Activated CD4-positive, alpha-beta T cell treated with anti-CD3 and anti-CD28 coated beads, Interleukin-2, amount 10 ng/mL, durations not matched to agents 7 days and 5 days (primary cell): ENCODE measurements at regions not wholly inside any gene's neighbourhood (a gene's known extent, or its start where the extent isn't known, plus 50 kb on each side); places are given as distances from the start of the nearest gene placed in this dataset.

ENCODE experiments used
- CTCF ChIA-PET: fragments of 350-600 bp; sonication (Branson Sonifier 250); formaldehyde crosslinking; loops from one replicate; lab custom pipeline; 2021; ENCODE audit warnings: antibody characterized with exemption; lab: Charles Lee
- POLR2A ChIA-PET: fragments of 350-600 bp; sonication (Branson Sonifier 250); formaldehyde crosslinking; loops from one replicate; lab custom pipeline; 2021; ENCODE audit warnings: antibody characterized with exemption; lab: Charles Lee
- DNase-seq: peaks from one replicate; pipeline ENCODE4 v3.0.0-alpha.2; 2020
- H3K27ac Mint-ChIP-seq: one replicate; pipeline ENCODE4 v1.8.0; 2021; ENCODE audit warnings: mild to moderate bottlenecking, moderate library complexity, mixed read lengths
- H3K27me3 Mint-ChIP-seq: one replicate; pipeline ENCODE4 v1.8.0; 2021; ENCODE audit warnings: mixed read lengths
- H3K36me3 Mint-ChIP-seq: one replicate; pipeline ENCODE4 v1.8.0; 2021; ENCODE audit warnings: low read depth, mixed read lengths
- H3K4me1 Mint-ChIP-seq: one replicate; pipeline ENCODE4 v1.8.0; 2021; ENCODE audit warnings: mixed read lengths
- H3K4me3 Mint-ChIP-seq: one replicate; pipeline ENCODE4 v1.8.0; 2021; ENCODE audit warnings: mild to moderate bottlenecking, moderate library complexity, mixed read lengths
- H3K9me3 Mint-ChIP-seq: one replicate; pipeline ENCODE4 v1.8.0; 2021; ENCODE audit warnings: mixed read lengths

DNA sequence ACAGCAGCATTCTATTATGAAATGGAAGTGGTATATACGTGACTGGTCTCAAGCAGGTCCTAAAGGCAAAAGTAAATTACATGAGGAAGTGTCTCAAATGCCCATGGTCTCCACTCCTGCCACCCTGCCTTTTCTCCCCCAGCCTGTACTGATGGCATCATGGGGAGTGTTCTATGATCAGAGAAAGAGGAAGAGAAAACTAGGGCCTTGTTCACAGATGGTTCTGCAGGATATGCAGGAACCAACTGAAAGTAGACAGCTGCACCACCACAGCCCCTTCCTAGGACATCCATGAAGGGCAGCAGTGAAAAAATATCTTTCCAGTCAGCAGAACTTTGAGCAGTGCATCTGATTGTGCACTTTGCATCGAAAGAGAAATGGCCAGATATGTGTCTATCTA lies 901.5 kb downstream of the ARAP2 start:
- Mint-ChIP-seq H3K4me1 (no peaks in the 10 kb centered on the region), H3K27me3 (no peaks in the 10 kb centered on the region), H3K4me3 (no peak overlapping the region), H3K9me3 (peaks cover 2% of the 10 kb centered on the region), H3K36me3 (no peaks in the 10 kb centered on the region), H3K27ac (no peak overlapping the region)
- no peak for DNase-seq
- CTCF ChIA-PET: no interaction called here
- POLR2A ChIA-PET: no interaction called here

DNA sequence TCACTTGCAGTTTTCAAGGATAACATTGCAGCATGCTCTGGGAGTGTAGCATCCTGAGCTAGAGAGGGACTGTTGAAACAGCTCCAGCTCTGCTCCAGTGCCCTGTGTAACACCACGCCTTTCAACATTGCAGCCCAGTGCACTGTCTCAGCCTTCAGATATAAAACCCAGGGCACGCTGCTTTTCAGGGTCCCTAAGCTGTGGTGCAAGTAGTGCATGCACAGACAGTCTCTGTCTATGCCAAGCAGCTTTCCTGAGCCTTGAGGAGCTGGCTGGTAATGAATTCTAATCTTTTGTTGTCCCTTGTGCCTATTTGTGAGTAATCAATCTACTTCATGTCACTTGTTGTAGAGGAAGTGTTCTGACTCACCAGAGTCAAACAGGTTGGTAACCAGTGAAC lies 897.0 kb downstream of the ARAP2 start:
- DNase-seq: no peak
- no peak overlapping the region for H3K27ac Mint-ChIP-seq
- no peaks in the 10 kb centered on the region for H3K36me3 Mint-ChIP-seq
- H3K4me3 Mint-ChIP-seq: no peak overlapping the region
- ChIA-PET POLR2A (no interaction called here), CTCF (no interaction called here)
- H3K27me3 Mint-ChIP-seq: no peaks in the 10 kb centered on the region
- no peaks in the 10 kb centered on the region for H3K4me1 Mint-ChIP-seq
- peaks cover 18% of the 10 kb centered on the region for H3K9me3 Mint-ChIP-seq

DNA sequence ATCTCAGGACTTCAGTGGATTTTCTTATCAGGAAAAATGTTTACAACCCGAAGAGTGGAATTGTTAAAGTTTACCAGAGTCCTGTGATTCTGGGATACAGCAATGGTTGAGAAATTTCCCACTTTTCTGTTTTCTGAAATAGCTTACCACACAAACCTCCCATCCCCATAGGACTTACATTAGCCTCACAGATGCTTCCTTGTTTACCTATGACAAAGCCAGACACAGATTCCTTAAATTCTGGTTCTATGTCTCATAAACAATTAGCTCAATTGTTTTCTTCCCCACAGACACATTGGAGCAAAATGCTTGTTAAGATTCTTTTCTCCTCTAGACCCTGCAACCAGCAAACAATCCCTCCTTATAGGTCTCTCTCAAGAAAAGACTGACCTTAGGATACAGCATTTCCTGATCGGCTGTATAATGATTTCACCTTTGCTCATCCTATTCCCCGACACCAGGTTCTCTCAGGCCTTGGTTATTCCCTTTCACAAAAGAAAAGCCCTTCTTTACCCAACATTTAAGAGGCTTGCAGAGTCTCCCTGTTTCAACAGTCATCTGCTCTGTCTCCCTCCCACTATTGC lies 886.2 kb downstream of the ARAP2 start:
- H3K27ac Mint-ChIP-seq: no peak overlapping the region
- H3K4me3 Mint-ChIP-seq: no peak overlapping the region
- POLR2A ChIA-PET: no interaction called here
- peaks cover 8% of the 10 kb centered on the region for H3K9me3 Mint-ChIP-seq
- no peaks in the 10 kb centered on the region for H3K4me1 Mint-ChIP-seq
- CTCF ChIA-PET: no interaction called here
- no peak for DNase-seq
- no peaks in the 10 kb centered on the region for H3K27me3 Mint-ChIP-seq
- H3K36me3 Mint-ChIP-seq: no peaks in the 10 kb centered on the region

DNA sequence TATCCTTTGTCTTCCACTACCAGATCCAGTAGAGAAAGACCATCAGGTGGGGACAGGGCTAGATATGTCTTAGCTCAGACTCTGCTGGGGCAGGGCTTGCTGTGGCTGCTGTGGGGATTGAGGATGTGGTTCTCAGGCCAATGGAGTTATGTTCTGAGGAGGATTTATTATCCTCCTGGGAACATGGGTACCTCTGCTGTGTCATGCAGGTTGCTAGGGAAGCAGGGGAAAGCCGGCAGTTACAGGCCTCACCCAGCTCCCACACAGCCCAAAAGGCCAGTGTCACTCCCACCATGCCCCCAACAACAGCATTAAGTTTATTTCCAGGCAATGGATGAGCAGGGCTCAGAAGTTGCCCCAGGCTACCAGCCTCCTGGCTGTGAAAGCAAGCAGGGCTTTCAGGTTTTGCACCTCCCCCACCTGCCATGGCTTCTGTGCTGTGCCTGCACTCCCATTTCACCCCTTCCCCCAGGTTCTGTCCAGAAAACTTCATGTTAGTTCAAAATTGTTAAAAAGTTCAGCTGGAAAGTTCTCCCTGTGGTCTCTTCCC lies 879.9 kb downstream of the ARAP2 start:
- no peaks in the 10 kb centered on the region for H3K27me3 Mint-ChIP-seq
- DNase-seq: no peak
- CTCF ChIA-PET: no interaction called here
- peaks cover 2% of the 10 kb centered on the region for H3K9me3 Mint-ChIP-seq
- no peaks in the 10 kb centered on the region for H3K36me3 Mint-ChIP-seq
- POLR2A ChIA-PET: no interaction called here
- H3K4me3 Mint-ChIP-seq: no peak overlapping the region
- no peaks in the 10 kb centered on the region for H3K4me1 Mint-ChIP-seq
- H3K27ac Mint-ChIP-seq: no peak overlapping the region

DNA sequence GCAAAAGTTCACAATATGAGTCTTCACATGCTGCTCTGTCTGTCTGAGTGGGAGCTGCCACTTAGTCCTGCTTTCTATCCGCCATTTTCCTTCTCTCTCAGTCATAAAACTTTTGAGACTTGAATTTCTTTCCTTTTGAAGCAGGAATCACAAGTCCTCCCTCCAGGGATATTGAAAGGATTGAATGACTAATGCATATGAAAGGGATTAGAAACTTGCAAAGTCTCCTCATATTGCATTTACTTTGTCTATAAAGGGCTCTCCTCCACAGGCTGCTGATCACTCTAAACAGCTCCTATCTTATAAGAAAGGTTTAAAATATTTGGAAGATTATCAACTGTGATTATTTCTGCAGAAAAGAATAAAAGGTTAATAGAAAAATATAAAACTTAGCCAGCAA lies 879.1 kb downstream of the ARAP2 start:
- no peak overlapping the region for H3K4me3 Mint-ChIP-seq
- H3K27ac Mint-ChIP-seq: no peak overlapping the region
- no peaks in the 10 kb centered on the region for H3K36me3 Mint-ChIP-seq
- peaks cover 2% of the 10 kb centered on the region for H3K9me3 Mint-ChIP-seq
- no peak for DNase-seq
- no peaks in the 10 kb centered on the region for H3K27me3 Mint-ChIP-seq
- ChIA-PET CTCF (no interaction called here), POLR2A (no interaction called here)
- no peaks in the 10 kb centered on the region for H3K4me1 Mint-ChIP-seq

DNA sequence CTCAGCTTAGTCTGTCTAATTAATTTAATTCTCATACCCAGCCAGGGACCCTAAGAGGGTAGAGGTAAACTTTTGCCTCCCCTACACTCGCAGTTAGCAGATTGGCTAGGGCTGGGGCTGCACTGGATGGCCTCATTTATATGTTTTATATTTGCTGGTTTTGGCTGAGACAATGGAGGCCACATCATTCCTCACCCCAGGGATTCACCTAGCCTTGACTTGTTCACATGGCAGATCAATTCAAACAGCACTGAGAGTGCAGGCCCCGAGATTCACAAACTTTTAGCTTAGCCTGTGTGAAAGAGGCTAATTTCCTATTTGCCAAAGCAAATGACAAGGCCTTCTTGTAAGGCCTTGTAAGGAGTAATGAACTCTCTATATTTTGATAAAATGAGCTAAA lies 844.4 kb downstream of the ARAP2 start:
- no peak overlapping the region for H3K4me3 Mint-ChIP-seq
- ChIA-PET CTCF (no interaction called here), POLR2A (no interaction called here)
- no peak for DNase-seq
- no peaks in the 10 kb centered on the region for H3K9me3 Mint-ChIP-seq
- H3K36me3 Mint-ChIP-seq: no peaks in the 10 kb centered on the region
- no peaks in the 10 kb centered on the region for H3K27me3 Mint-ChIP-seq
- no peaks in the 10 kb centered on the region for H3K4me1 Mint-ChIP-seq
- no peak overlapping the region for H3K27ac Mint-ChIP-seq

DNA sequence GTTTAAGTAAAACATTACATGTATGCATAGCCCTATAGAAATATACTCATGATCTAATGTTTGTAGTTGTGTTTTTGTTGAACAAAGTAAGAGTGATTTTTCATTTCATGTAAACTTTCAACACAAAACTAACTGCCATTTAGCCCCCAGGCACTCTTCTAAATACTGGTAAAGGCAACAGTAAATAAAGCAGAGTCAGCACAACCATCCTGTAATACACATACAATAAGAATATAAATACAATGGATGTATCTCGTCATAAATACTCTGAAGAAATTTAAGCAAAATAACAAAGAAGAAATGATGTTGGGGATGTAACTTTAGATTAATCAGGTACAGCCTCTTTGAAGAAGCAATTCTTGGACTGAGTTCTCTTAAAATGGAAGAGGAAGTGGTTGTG lies 821.2 kb downstream of the ARAP2 start:
- ChIA-PET POLR2A (no interaction called here), CTCF (no interaction called here)
- Mint-ChIP-seq H3K27ac (no peak overlapping the region), H3K4me3 (no peak overlapping the region), H3K27me3 (no peaks in the 10 kb centered on the region), H3K4me1 (no peaks in the 10 kb centered on the region), H3K36me3 (no peaks in the 10 kb centered on the region), H3K9me3 (no peaks in the 10 kb centered on the region)
- no peak for DNase-seq

DNA sequence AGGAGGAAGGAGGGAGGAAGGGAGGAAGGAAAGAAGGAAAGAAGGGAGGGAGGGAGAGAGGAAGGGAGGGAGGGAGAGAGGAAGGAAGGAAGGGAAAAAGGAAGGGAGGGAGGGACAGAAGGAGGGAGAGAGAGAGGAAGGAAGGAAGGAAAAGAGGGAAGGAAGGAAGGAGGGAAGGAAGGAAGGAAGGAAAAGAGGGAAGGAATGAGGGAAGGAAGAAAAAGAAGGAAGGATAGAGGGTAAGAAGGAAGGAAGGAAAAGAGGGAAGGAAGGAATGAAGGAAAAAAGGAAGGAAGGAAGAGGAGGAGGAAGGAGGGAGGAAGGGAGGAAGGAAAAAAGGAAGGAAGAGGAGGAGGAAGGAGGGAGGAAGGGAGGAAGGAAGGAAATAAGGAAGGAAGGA lies 796.8 kb downstream of the ARAP2 start:
- H3K27me3 Mint-ChIP-seq: no peaks in the 10 kb centered on the region

DNA sequence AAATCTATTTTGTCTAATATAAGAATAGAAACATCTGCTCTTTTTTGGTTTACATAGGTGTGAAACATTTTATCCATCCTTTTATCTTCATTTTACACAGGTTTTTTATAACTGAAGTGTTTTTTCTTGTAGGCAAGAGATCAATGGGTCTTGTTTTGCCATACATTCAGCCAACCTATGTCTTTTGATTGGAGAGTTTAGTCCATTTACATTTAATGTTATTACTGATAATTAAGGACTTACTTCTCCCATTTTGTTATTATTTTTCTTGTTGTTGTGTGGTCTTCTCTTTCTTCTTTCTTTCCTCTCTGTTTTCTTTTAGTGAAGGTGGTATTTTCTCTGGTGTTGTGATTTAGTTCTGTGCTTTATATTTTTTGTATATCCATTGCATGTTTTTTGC lies 785.3 kb downstream of the ARAP2 start:
- no peaks in the 10 kb centered on the region for H3K27me3 Mint-ChIP-seq
- no peak overlapping the region for H3K27ac Mint-ChIP-seq
- POLR2A ChIA-PET: no interaction called here
- peaks cover 9% of the 10 kb centered on the region for H3K9me3 Mint-ChIP-seq
- CTCF ChIA-PET: no interaction called here
- H3K36me3 Mint-ChIP-seq: no peaks in the 10 kb centered on the region
- H3K4me1 Mint-ChIP-seq: no peaks in the 10 kb centered on the region
- DNase-seq: no peak
- no peak overlapping the region for H3K4me3 Mint-ChIP-seq

More for the DNA sequence above, 796.8 kb downstream of the ARAP2 start:
- no peak overlapping the region for H3K4me3 Mint-ChIP-seq
- ChIA-PET POLR2A (no interaction called here), CTCF (no interaction called here)
- DNase-seq: no peak
- peaks cover 12% of the 10 kb centered on the region for H3K9me3 Mint-ChIP-seq
- no peak overlapping the region for H3K27ac Mint-ChIP-seq
- no peaks in the 10 kb centered on the region for H3K36me3 Mint-ChIP-seq
- H3K4me1 Mint-ChIP-seq: no peaks in the 10 kb centered on the region

DNA sequence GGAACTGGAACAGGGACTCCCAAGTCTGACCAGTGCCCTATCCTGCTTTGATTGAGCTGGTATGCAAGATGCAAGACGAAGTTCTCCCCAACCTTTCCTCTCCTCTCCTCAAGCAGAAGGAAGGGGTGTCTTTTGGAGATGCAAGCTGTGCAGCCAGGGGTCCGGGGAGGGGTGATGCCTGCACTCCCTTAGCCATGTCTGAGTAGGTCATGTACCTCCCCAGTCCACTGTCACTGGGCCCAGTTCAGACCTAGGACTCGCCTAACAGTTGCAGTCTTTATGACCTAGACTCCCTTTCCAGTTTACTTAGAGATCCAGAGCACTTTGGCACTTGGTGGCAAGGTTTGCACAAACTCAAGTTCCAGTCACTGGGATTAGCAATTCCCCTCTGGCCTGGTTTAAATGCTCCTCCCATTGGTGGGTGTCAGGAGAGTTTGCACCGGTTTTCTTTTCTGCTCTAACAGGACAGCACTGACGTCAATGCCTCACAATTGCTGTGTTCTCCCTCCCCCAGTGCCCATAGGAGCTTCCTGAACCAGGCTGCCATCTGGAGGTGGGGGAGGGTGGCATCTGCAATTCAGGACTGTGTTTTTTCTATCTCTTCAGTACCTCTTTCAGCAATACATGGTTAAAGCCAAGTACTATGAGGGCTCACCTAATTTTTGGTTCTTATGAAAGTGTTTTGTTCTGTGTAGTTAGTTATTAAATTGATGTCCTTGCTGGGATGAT lies 782.2 kb downstream of the ARAP2 start:
- Mint-ChIP-seq H3K27me3 (no peaks in the 10 kb centered on the region), H3K9me3 (peaks cover 9% of the 10 kb centered on the region), H3K27ac (no peak overlapping the region), H3K4me3 (no peak overlapping the region), H3K36me3 (no peaks in the 10 kb centered on the region), H3K4me1 (no peaks in the 10 kb centered on the region)
- CTCF ChIA-PET: no interaction called here
- no peak for DNase-seq
- POLR2A ChIA-PET: no interaction called here

DNA sequence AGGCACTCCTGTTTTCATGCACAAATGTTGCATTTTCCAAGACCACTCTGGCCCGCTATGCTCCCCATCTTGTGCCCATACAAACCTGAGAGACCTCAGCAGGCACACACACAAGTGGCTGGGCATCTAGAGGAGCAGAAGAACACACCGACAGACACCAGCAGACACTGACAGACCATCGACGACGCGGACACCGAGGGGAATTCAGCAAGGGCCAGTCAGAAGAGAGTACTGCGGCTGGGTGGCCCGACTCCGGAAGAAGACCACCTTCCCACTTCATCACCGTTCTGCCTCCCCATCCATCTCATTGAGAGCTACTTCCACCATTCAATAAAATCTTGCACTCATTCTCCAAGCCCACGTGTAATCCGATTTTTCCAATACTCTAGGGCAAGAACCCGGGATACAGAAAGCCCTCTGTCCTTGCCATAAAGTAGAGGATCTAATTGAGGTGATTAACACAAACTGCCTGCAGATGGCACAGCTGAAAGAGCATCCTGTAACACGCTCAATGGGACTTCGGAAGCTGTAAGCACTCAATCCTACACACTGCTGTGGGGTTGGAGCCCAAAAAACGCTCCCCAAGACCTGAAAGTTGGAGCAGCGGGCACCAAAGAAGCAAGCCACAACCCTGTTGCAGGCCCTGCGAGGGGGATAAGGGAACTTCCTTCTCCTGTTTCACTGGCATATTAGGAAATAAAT lies 780.9 kb downstream of the ARAP2 start:
- no peaks in the 10 kb centered on the region for H3K4me1 Mint-ChIP-seq
- no peak overlapping the region for H3K27ac Mint-ChIP-seq
- no peaks in the 10 kb centered on the region for H3K36me3 Mint-ChIP-seq
- DNase-seq: no peak
- H3K9me3 Mint-ChIP-seq: peaks cover 7% of the 10 kb centered on the region
- ChIA-PET POLR2A (no interaction called here), CTCF (no interaction called here)
- no peak overlapping the region for H3K4me3 Mint-ChIP-seq
- H3K27me3 Mint-ChIP-seq: no peaks in the 10 kb centered on the region

DNA sequence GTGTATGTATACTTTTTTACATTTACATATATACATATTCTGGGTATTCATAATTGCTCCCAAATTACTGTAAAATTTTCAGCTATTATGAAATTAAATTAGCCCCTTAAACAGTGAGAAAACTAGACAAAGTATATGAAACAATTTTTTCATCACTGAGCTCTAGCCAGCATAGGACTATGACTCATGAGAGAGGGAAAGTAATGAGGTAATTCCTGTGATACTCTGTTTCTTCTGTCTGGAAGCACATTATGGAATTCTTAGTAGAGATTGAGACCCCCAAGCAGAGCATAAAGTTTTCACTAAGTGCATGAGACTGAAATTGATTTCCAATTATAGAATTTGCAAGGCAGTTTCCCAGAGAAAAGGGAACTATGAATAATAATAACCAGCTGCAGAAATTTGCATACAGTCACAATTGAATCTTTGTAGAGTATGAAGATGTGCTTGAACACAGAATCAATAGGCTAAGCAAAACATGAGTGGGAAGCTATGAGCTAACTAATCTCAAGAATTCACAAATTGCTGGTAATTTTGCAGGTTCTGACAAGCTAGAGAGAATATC lies 779.3 kb downstream of the ARAP2 start:
- Mint-ChIP-seq H3K9me3 (peaks cover 4% of the 10 kb centered on the region), H3K4me3 (no peak overlapping the region), H3K27me3 (no peaks in the 10 kb centered on the region), H3K27ac (no peak overlapping the region), H3K4me1 (no peaks in the 10 kb centered on the region), H3K36me3 (no peaks in the 10 kb centered on the region)
- DNase-seq: no peak
- CTCF ChIA-PET: interaction anchor here (1.4 kb wide), 1 partner anchor 11 kb away, joined by 3 read pairs; no protein-coding TSS in a partner anchor
- POLR2A ChIA-PET: no interaction called here

DNA sequence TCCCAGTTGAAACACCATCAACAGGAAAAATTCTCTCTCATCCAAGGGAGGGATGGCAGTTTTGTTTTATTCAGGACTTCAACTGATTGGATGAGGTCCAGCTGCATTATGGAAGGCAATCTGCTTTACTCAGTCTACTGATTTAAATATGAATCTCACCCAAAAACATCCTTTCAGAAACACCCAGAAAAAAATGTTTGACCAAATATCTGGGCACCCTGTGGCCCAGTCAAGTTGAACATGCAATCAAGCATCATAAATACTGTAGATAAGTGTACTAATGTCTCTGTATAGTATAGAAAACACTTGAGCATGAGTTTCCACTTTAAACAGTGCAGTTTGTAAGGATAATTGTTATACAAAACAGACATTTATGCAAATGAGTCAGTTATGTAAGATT lies 753.2 kb downstream of the ARAP2 start:
- ChIA-PET CTCF (no interaction called here), POLR2A (interaction anchor here (0.6 kb wide), 1 partner anchor 848 kb away, joined by 3 read pairs; no protein-coding TSS in a partner anchor)
- Mint-ChIP-seq H3K36me3 (no peaks in the 10 kb centered on the region), H3K27me3 (no peaks in the 10 kb centered on the region), H3K27ac (no peak overlapping the region), H3K4me3 (no peak overlapping the region), H3K4me1 (no peaks in the 10 kb centered on the region), H3K9me3 (no peaks in the 10 kb centered on the region)
- no peak for DNase-seq
